GM21360 (cell line): ENCODE measurements at regions not wholly inside any gene's neighbourhood (a gene's known extent, or its start where the extent isn't known, plus 50 kb on each side); places are given as distances from the start of the nearest gene placed in this dataset.
"Not testable (repeated sequence)": the region's sequence is repeated elsewhere in the genome, so short reads cannot be mapped to it uniquely, and the experiment has no call there.

Experiments
- ATAC-seq: cut with Tn5 transposase; IDR thresholded peaks from one replicate; pipeline ENCODE4 v1.9.1; 2021; ENCODE audit warnings: mild to moderate bottlenecking, moderate library complexity; ENCODE audit not compliant: unreplicated experiment

DNA sequence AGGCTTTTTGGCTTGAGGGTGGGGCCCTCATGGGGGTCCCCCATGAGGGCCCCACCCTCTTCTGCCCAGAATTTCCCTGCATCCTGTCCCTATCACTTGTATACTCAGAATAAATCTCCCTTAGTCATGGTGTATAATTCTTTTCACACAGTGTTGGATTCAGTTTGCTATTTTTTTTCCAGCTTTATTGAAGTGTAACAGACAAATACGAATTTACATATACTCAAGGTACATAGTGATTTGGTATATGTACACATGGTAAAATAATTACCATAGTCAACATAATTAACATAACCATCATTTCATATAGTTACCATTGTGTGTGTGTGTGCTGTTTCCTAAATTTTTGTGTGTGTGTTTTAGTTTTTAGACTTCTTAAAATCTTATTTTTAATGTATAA, 289.4 kb downstream of the CNTNAP3B start:
- ATAC-seq: not testable (repeated sequence)

- ATAC-seq: not testable (repeated sequence)
These were observed 290.3 kb downstream of the CNTNAP3B start for GRCh38 chr9:41838953-41839352.

- ATAC-seq: not testable (repeated sequence)
These were observed 290.7 kb downstream of the CNTNAP3B start for GRCh38 chr9:41838562-41838851.

GRCh38 chr9:41837684-41838561, 291.3 kb downstream of the CNTNAP3B start:
- ATAC-seq: not testable (repeated sequence)

DNA sequence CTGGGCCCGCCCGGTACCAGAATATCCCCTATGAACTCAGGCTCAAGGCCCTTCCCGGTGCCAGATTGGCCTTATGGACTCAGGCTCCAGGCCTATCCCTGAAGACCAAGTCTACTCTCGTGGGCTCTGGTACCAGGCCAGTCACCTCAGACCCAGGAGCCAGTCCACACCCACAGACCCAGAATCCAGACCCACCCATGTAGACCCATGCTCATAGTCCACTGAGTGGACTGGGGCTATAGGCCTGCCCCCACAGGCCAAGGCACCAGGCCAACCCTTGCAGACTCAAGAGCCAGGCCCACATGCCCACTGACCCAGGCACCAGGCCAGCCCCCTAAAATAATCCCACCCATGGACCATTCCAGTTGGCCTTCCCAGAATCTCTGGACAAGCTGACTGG, 296.1 kb downstream of the CNTNAP3B start:
- ATAC-seq: not testable (repeated sequence)

DNA sequence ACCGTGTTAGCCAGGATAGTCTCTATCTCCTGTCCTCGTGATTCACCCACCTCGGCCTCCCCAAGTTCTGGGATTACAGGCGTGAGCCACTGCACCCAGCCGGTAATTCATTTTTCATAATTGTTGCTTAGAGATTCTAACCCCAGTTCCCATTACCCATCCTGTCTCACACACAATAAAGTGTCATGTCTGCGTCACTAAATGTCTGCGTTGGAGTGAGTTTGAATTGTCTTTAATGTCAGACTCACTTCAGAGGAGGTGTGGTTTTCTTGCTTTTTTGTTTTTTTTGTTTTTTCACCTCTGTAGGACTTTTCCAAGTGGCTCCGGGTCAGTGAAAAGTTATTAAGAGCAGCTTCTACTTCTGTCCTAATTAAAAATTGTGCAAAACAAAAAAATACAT, 304.5 kb downstream of the CNTNAP3B start:
- ATAC-seq: not testable (repeated sequence)

DNA sequence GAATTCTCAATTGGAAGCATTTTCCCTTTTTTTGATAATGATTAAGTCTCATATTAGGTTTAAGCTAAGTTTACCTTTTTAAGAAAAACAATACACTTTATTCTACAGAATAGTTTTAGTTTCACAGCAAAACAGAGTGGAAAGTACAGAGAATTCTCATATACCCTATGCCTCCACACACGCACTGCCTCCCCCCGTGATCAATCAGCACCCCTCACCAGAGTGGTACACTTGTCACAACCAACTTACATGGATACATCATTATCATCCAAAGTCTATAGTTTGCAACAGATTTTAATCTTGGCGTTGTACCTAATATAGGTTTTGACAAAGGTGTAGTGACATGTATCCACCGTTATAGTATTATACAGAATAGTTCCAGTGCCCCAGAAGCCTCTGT, 326.5 kb downstream of the CNTNAP3B start:
- not testable (repeated sequence) for ATAC-seq

DNA sequence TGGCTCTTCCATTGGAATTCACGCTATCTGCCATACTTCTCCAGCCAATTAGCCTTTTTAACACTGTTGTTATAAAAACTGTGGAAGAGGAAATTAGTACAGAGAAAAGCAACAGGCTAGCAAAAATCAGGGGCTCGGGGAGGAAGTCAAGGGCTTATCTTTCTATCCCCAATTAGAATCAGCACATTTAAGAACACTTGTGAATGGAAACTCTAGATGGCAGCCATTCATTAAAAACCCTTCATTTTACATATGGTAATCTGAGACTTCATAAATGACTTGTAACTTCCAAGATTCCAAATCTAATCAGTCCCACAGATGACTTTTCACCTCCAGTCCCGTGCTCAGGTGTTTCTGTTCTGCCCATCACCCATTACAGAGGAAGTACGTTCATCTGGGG, 330.5 kb downstream of the CNTNAP3B start:
- ATAC-seq: not testable (repeated sequence)

DNA sequence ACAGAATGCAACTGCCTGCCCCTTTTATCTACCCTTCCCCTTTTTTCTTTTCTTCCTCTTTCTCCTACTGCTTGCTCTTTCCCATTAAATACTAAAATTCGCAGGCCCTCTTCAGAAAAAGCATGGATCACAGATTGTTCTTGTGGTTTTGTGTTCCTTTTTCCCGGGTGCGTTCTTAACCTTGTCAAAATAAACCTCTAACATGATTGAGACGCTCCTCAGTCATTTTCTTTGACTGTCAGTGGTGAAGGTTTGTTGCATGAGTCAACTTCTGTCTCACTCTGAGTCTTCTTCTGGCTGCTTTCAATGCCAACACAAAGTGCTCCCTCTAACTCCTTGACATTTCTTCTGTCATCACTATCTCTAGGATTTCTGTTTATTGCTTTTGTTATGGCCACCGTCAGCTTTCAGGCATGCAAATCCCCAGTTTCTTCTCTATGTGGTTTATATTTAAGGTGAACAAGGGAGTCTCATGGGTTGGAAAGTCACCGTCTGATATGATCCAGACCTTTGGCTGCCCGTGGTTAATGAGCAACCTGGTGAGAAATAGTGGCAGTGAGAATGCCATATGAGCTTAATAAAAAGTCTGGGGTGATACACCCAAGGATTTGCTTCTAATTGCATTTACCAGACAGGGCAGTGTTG, 338.4 kb downstream of the CNTNAP3B start:
- not testable (repeated sequence) for ATAC-seq

DNA sequence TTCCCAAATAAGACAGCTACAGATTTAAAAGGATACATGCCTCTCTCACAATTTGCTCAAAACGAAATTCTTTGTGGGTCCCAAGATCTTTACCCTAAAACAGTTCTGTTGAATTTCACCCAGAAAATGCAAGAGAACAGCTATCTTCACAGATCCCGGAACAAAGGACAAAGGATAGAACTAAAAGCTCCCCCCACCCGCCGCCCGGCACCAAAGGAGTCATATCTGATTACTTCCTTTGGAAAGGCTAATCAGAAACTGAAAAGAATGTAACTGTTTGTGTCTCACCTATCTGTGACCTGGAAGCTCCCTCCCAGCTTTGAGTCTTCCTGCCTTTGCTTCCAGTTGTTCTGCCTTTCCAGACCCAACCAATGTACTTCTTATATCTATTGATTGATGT, 339.2 kb downstream of the CNTNAP3B start:
- not testable (repeated sequence) for ATAC-seq

DNA sequence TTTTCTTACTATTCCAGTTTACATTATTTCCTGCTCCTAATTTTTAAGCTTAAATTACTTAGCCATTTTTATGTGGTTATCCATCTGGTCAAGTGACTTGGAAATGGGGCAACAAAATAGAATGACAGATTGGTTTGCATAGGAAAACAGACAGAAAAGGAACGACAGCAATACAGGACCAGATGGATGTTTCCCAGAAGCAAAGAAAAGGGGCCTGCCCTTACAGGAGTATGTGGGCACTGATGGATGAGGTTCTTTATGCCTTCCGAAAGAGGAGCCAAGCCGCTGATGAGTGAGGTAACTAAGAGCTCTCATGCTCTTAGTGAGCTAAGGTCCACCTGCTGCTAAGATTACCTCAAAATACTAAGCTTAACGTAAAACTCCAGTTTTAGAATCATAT, 339.8 kb downstream of the CNTNAP3B start:
- not testable (repeated sequence) for ATAC-seq

DNA sequence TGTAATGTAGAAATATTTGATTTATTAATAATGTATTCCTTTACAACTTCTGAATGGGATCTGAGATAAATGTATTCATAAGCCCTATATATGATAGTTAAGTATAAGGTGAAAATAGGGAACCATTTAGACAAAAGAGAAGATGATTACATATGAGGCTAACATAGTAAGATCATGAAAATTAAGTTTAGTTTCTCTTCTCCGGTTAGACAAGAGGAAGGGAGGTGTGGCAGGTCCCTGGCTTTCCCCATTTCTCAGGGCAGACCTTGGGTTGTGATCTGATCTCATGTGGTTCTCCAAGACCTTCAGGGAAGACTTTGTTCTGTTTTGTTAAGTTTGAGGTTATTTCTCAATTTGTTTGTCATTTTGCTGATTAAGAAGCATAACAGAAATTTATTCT, 341.3 kb downstream of the CNTNAP3B start:
- ATAC-seq: not testable (repeated sequence)

DNA sequence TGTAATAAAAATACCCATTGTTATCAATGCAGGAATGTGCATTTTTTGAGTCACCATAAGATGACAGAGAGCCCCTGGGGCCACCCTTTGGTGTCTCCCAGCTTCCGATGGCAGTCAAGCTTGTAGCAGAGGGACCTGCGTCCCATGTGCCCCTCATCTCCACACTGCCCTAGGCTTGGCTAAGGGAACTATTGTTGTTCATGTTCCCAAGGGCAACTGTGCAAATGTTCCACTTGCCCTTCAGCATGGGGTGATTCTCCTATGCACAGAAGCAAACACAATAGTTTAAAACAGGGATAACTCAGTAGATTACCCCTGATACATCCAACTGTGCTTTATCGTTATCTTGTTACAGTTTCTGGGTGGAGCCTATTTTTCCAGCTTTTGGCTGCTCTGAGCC, 342.0 kb downstream of the CNTNAP3B start:
- not testable (repeated sequence) for ATAC-seq

DNA sequence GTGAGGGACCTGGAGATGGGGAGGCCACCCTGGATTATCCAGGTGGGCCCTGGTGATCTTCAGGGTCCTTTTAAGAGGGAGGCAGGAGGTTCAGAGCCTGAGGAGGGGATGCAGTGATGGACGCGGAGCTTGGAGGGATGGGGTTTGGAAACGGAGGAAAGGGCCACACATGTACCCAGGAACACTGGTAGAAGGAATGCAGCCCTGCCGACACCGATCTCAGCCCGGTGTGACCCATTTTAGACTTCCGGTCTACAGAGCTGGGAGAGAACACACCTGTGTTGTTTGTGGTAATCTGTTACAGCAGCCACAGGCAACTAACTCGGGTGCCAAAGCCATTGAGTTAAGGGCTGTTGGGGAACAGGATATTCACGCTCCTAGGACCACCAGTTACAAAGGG, 345.2 kb downstream of the CNTNAP3B start:
- not testable (repeated sequence) for ATAC-seq

GRCh38 chr9:41783070-41783810, 346.0 kb downstream of the CNTNAP3B start:
- not testable (repeated sequence) for ATAC-seq

DNA sequence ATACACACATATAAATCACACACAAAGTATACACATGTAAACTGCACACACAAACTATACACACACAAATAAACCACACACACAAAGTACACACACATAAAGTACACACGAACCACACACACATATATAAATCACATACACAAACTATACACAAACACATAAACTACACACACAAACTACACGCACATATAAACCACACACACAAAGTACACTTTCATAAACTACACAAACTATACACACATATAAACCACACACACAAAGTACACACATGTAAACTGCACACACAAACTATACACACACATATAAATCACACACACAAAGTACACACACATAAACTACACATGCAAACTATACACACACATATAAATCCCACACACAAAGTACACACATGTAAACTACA, 347.3 kb downstream of the CNTNAP3B start:
- ATAC-seq: not testable (repeated sequence)

DNA sequence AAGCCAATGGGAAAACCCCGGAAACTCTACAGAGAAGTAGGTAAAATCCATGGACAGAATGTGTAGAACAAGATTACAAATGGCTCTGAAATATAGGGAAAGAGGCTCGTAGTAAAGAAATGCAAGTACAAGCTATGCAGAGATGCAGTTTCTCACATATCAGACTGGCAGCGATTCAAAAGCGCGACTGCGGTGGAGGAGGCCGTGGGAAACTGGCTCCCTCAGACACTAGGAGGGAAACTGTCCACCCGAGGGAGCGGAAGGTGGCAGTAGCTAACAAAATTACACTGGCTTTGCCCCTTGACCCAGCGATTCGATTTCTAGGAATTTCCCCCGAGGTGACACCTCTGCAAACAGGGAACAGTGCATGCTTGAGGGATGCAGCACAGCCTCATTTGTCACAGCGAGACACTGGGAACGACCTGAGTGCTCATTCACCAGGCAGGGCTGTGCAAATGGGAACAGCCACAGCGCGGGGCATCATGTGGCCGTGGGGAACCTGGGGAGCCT, 349.3 kb downstream of the CNTNAP3B start:
- not testable (repeated sequence) for ATAC-seq

GRCh38 chr9:41779192-41779591, 350.0 kb downstream of the CNTNAP3B start:
- ATAC-seq: not testable (repeated sequence)

DNA sequence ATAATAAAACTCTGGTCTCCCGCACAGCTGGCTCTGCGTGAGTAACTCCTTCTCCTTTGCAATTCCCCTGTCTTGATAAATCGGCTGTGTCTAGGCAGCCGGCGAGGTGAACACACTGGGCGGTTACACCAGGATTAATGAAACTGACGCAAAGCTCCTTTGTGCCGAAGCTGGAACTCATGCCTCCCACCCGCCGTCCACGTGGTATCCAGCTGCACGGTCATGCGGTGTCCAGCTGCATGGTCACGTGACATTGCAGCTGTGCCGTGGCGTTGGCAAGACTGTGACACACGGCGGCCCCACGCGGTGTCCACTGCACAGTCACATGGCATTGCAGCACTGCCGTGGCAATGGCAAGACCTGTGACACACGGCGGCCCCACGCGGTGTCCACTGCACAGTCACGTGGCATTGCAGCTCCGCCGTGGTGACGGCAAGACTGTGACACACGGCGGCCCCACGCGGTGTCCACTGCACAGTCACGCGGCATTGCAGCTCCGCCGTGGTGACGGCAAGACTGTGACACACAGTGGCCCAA, 350.6 kb downstream of the CNTNAP3B start:
- ATAC-seq: not testable (repeated sequence)

DNA sequence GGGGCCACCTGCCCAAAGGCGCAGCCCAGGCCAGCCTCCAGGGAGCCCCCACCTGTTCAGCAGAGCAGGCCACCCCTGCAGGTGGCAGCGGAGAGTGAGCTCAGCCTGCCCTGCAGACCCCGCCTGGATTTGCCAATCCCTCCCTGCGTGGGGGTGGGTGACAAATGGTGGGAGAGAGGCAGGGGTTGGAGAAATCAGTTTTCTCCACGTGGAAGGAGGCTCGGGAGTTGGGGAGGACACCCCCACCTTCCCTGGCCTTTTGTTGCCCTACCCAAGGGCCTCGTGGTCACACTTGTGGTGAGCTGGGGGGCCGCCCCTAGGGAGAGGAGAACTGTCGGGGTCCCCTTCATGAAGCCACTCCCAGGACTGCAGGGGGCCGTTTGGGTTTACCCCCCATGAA, 351.7 kb downstream of the CNTNAP3B start:
- ATAC-seq: not testable (repeated sequence)

GRCh38 chr9:41772541-41772940, 356.7 kb downstream of the CNTNAP3B start:
- ATAC-seq: not testable (repeated sequence)
